ENCODE measurements at regions not wholly inside any gene's neighbourhood (a gene's known extent, or its start where the extent isn't known, plus 50 kb on each side); places are given as distances from the start of the nearest gene placed in this dataset.

DNA sequence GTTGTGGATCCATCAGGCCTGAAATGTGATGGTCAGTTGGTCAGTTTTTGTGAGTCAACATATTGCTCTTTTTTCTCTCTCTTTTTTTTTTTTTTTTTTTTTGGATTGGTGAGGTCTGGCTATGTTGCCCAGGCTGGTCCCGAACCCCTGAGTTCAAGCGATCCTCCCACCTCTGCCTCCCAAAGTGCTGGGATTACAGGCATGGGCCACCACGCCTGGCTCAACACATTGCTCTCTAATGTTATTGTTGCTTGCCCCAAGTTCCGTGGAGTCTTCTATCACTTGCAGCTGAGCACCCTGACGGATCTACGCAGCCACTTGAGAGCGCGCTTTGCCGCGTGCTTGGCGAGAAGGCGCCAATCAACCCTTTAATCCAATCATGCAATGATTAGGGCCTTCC lies 69.5 kb upstream of the DIO3 start:
- no peak overlapping the region for H3K27ac ChIP-seq (ENCODE audit: low read depth in 1 of 2, low read length in 2 of 2)
- H4K20me1 ChIP-seq (ENCODE audit: insufficient read depth, low read length): no peaks in the 10 kb centered on the region
- no peak overlapping the region for H3K4me3 ChIP-seq (replicated peaks in 1 of 3; ENCODE audit: low read depth in 2 of 3, low read length in 3 of 3)
- H2AFZ ChIP-seq (ENCODE audit: insufficient read depth, low read depth, low read length, poor library complexity, severe bottlenecking): no peak overlapping the region
- Mint-ChIP-seq H3K27ac (no peak overlapping the region), H3K9me3 (peaks cover 0 to 23% (median 14%) of the 10 kb centered on the region in 7 donors), H3K36me3 (no peaks in the 10 kb centered on the region), H3K4me3 (no peak overlapping the region), H3K27me3 (ENCODE audit: low read depth in 3 of 3) (peaks cover 7 to 16% (median 9%) of the 10 kb centered on the region in 3 donors), H3K4me1 (no peaks in the 10 kb centered on the region)
- TF ChIP-seq, protein P1, sequence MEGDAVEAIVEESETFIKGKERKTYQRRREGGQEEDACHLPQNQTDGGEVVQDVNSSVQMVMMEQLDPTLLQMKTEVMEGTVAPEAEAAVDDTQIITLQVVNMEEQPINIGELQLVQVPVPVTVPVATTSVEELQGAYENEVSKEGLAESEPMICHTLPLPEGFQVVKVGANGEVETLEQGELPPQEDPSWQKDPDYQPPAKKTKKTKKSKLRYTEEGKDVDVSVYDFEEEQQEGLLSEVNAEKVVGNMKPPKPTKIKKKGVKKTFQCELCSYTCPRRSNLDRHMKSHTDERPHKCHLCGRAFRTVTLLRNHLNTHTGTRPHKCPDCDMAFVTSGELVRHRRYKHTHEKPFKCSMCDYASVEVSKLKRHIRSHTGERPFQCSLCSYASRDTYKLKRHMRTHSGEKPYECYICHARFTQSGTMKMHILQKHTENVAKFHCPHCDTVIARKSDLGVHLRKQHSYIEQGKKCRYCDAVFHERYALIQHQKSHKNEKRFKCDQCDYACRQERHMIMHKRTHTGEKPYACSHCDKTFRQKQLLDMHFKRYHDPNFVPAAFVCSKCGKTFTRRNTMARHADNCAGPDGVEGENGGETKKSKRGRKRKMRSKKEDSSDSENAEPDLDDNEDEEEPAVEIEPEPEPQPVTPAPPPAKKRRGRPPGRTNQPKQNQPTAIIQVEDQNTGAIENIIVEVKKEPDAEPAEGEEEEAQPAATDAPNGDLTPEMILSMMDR (IDR thresholded peaks at IDR 0.05): no peak
- no peaks in the 10 kb centered on the region for H3K4me1 ChIP-seq (ENCODE audit: control insufficient read depth in 1 of 2, insufficient read depth in 2 of 2, low read length in 2 of 2)
- peaks cover 0 to 5% of the 10 kb centered on the region in 2 donors for H3K9me3 ChIP-seq (replicated peaks in 1 of 2; ENCODE audit: control insufficient read depth in 1 of 2, insufficient read depth in 1 of 2, low read length in 2 of 2)
- no peaks in the 10 kb centered on the region for H3K79me2 ChIP-seq (ENCODE audit: insufficient read depth, low read length)
- no peaks in the 10 kb centered on the region for H3K36me3 ChIP-seq (replicated peaks in 1 of 2; ENCODE audit: control insufficient read depth in 1 of 2, insufficient read depth in 2 of 2, low read length in 2 of 2)
- H3K9ac ChIP-seq (ENCODE audit: insufficient read depth, low read length, poor library complexity, severe bottlenecking): no peak overlapping the region
- no peak overlapping the region for H3K4me2 ChIP-seq (replicated peaks; ENCODE audit: extremely low read depth, low read length, poor library complexity, severe bottlenecking)
- WGBS (ENCODE audit: insufficient coverage): 94% methylated on average over 4 of the region's 12 CpGs
- DNase-seq: no peak
- intact Hi-C loops (cut with micrococcal nuclease): no loop called here
- H3K27me3 ChIP-seq (ENCODE audit: control insufficient read depth in 2 of 2, insufficient read depth in 2 of 2, low read length in 2 of 2): no peaks in the 10 kb centered on the region

DNA sequence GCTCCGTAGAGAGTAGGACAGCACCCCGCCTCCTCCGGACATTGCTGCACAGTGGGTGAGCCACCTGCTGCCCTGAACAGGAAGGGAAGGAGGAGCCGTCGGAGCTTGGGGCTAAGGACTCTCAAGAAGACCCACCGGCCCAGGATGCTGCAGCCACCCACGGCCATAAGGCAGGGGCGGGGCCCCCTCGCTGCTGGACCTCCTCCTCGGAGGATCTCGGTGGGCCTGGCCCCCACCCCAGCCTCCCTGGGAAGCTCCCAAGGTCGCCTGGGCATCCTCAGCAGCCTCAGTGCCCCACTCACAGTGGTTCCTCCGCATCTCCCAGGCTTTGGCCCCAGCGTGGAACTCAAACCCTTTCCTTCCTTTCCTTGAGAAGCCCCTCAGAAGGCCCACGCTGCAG lies 68.6 kb upstream of the DIO3 start:
- Mint-ChIP-seq H3K4me1 (no peaks in the 10 kb centered on the region), H3K27me3 (ENCODE audit: low read depth in 3 of 3) (peaks cover 12 to 19% (median 13%) of the 10 kb centered on the region in 3 donors), H3K36me3 (no peaks in the 10 kb centered on the region), H3K27ac (no peak overlapping the region), H3K9me3 (peaks cover 0 to 19% (median 11%) of the 10 kb centered on the region in 7 donors), H3K4me3 (no peak overlapping the region)
- Histone ChIP-seq H3K79me2 (ENCODE audit: insufficient read depth, low read length) (no peaks in the 10 kb centered on the region), H3K36me3 (replicated peaks in 1 of 2; ENCODE audit: control insufficient read depth in 1 of 2, insufficient read depth in 2 of 2, low read length in 2 of 2) (no peaks in the 10 kb centered on the region), H3K4me1 (ENCODE audit: control insufficient read depth in 1 of 2, insufficient read depth in 2 of 2, low read length in 2 of 2) (no peaks in the 10 kb centered on the region), H3K9ac (ENCODE audit: insufficient read depth, low read length, poor library complexity, severe bottlenecking) (no peak overlapping the region), H2AFZ (ENCODE audit: insufficient read depth, low read depth, low read length, poor library complexity, severe bottlenecking) (no peak overlapping the region), H3K4me2 (replicated peaks; ENCODE audit: extremely low read depth, low read length, poor library complexity, severe bottlenecking) (no peak overlapping the region), H3K9me3 (replicated peaks in 1 of 2; ENCODE audit: control insufficient read depth in 1 of 2, insufficient read depth in 1 of 2, low read length in 2 of 2) (peaks cover 0 to 5% of the 10 kb centered on the region in 2 donors), H3K4me3 (replicated peaks in 1 of 3; ENCODE audit: low read depth in 2 of 3, low read length in 3 of 3) (no peak overlapping the region), H4K20me1 (ENCODE audit: insufficient read depth, low read length) (no peaks in the 10 kb centered on the region), H3K27me3 (ENCODE audit: control insufficient read depth in 2 of 2, insufficient read depth in 2 of 2, low read length in 2 of 2) (no peaks in the 10 kb centered on the region), H3K27ac (ENCODE audit: low read depth in 1 of 2, low read length in 2 of 2) (no peak overlapping the region)
- DNase-seq: no peak
- 87% methylated on average over 14 of the region's 15 CpGs for WGBS (ENCODE audit: insufficient coverage)
- intact Hi-C loops (cut with micrococcal nuclease): no loop called here
- TF ChIP-seq, protein P1 (IDR thresholded peaks at IDR 0.05): no peak

Measured in CD14-positive monocyte (primary cell).